OCI-LY7 (cell line): ENCODE measurements at regions not wholly inside any gene's neighbourhood (a gene's known extent, or its start where the extent isn't known, plus 50 kb on each side); places are given as distances from the start of the nearest gene placed in this dataset.

Experiments
- BruUV-seq: library from RNA; stranded (reverse); fragments of 400-500 nt; replicated peaks from 2 replicates; lab custom pipeline; 2021; lab: Mats Ljungman, UMichigan
- CTCF ChIA-PET: fragments of 300-600 bp; sonication (Branson Sonifier 250); formaldehyde crosslinking; loops from one replicate; lab custom pipeline; 2022; ENCODE audit warnings: antibody characterized with exemption; ENCODE audit not compliant: unreplicated experiment; lab: Charles Lee
- POLR2A ChIA-PET: fragments of 300-600 bp; sonication (Branson Sonifier 250); formaldehyde crosslinking; loops from one replicate; lab custom pipeline; 2022; ENCODE audit warnings: antibody characterized with exemption; lab: Charles Lee
- DNase-seq: peaks from one replicate; pipeline ENCODE4 v3.0.0-alpha.2; 2015; ENCODE audit warnings: low spot score
- H2AFZ ChIP-seq: fragments of 200-600 bp; sonication (generic), shearing (Covaris generic); 2 replicates; pipeline ENCODE4 v1.6.1; 2014; ENCODE audit warnings: mild to moderate bottlenecking, antibody characterized with exemption, low read length, moderate library complexity
- H3K27ac ChIP-seq: fragments of 200-600 bp; sonication (generic); 2 replicates; pipeline ENCODE4 v1.5.1; 2014; ENCODE audit warnings: mixed run types, low read depth, mild to moderate bottlenecking, moderate library complexity, low read length, inconsistent platforms; ENCODE audit not compliant: poor library complexity, severe bottlenecking
- H3K36me3 ChIP-seq: fragments of 200-600 bp; sonication (generic); 2 replicates; pipeline ENCODE4 v1.6.1; 2014; ENCODE audit warnings: mild to moderate bottlenecking, antibody characterized with exemption, low read length, moderate library complexity, mixed read lengths; ENCODE audit not compliant: insufficient read depth
- H3K4me1 ChIP-seq: fragments of 200-600 bp; sonication (generic); 2 replicates; pipeline ENCODE4 v1.5.1; 2014; ENCODE audit warnings: mild to moderate bottlenecking, low read length; ENCODE audit not compliant: insufficient read depth, poor library complexity, severe bottlenecking
- H3K4me2 ChIP-seq: fragments of 200-600 bp; sonication (generic); 2 replicates; pipeline ENCODE4 v1.6.1; 2014; ENCODE audit warnings: mild to moderate bottlenecking, low read length
- H3K4me3 ChIP-seq: fragments of 200-600 bp; sonication (generic); 2 replicates; pipeline ENCODE4 v1.5.1; 2014; ENCODE audit warnings: mild to moderate bottlenecking, low read depth, low read length; ENCODE audit not compliant: poor library complexity, severe bottlenecking
- H3K79me2 ChIP-seq: fragments of 200-600 bp; sonication (generic); 2 replicates; pipeline ENCODE4 v1.6.1; 2016; ENCODE audit warnings: low read depth, mild to moderate bottlenecking, low read length, moderate library complexity, mixed read lengths; ENCODE audit not compliant: insufficient read depth
- H3K9me2 ChIP-seq: fragments of 200-600 bp; sonication (generic); 2 replicates; pipeline ENCODE4 v1.6.1; 2016; ENCODE audit warnings: mild to moderate bottlenecking, low read length, mixed read lengths; ENCODE audit not compliant: insufficient read depth
- H3K9me3 ChIP-seq: fragments of 200-600 bp; sonication (generic); 2 replicates; pipeline ENCODE4 v1.6.1; 2014; ENCODE audit warnings: mild to moderate bottlenecking, mixed run types, low read length, mixed read lengths
- H4K20me1 ChIP-seq: fragments of 200-600 bp; sonication (generic); 2 replicates; pipeline ENCODE4 v1.6.1; 2014; ENCODE audit warnings: mild to moderate bottlenecking, antibody characterized with exemption, low read length, moderate library complexity, mixed read lengths; ENCODE audit not compliant: insufficient read depth
- CTCF ChIP-seq: fragments of 200-600 bp; sonication (generic); conservative IDR thresholded peaks from 2 replicates; pipeline ENCODE4 v1.5.1; 2014; ENCODE audit warnings: mild to moderate bottlenecking, antibody characterized with exemption, low read length, moderate library complexity, mixed read lengths
- EZH2phosphoT487 ChIP-seq: fragments of 200-600 bp; sonication (generic); IDR thresholded peaks from 2 replicates; pipeline ENCODE4 v1.6.1; 2018; ENCODE audit warnings: low read depth, borderline replicate concordance, mild to moderate bottlenecking, mixed run types, antibody characterized with exemption, low read length, moderate library complexity, mixed read lengths
- intact Hi-C: fragments of 100-400 bp; cut with micrococcal nuclease; formaldehyde crosslinking; loops from one replicate; pipeline ENCODE4 v1.10.0; 2022; ENCODE audit not compliant: unreplicated experiment

GRCh38 chr6:134642819-134643218 lies 307.1 kb downstream of the ALDH8A1 start:
- peaks cover 4% of the 10 kb centered on the region for H3K4me1 ChIP-seq
- no peak for TF ChIP-seq CTCF
- TF ChIP-seq EZH2phosphoT487: no peak
- H3K4me2 ChIP-seq: no peak overlapping the region
- no TSS peak for BruUV-seq
- no peaks in the 10 kb centered on the region for H3K79me2 ChIP-seq
- no peaks in the 10 kb centered on the region for H4K20me1 ChIP-seq
- intact Hi-C loops: loop anchor here (5.0 kb wide), 1 partner anchor 294 kb away; no protein-coding TSS in a partner anchor
- H2AFZ ChIP-seq: no peak overlapping the region
- no peak overlapping the region for H3K27ac ChIP-seq
- H3K9me3 ChIP-seq: no peaks in the 10 kb centered on the region
- no peaks in the 10 kb centered on the region for H3K9me2 ChIP-seq
- ChIA-PET POLR2A (interaction anchor here (0.6 kb wide), 1 partner anchor 15 kb away, joined by 4 read pairs; no protein-coding TSS in a partner anchor), CTCF (no interaction called here)
- no peaks in the 10 kb centered on the region for H3K36me3 ChIP-seq
- DNase-seq: no peak
- H3K4me3 ChIP-seq: no peak overlapping the region

- no peaks in the 10 kb centered on the region for H3K79me2 ChIP-seq
- no peak overlapping the region for H2AFZ ChIP-seq
- no peak for DNase-seq
- no peaks in the 10 kb centered on the region for H3K9me3 ChIP-seq
- ChIA-PET POLR2A (interaction anchor here (0.6 to 0.7 kb wide), 2 partner anchors 14 to 65 kb away, joined by 3 to 4 read pairs; no protein-coding TSS in a partner anchor), CTCF (no interaction called here)
- intact Hi-C loops: loop anchor here (5.0 kb wide), 1 partner anchor 295 kb away; no protein-coding TSS in a partner anchor
- TF ChIP-seq EZH2phosphoT487 (no peak), CTCF (no peak)
- no peak overlapping the region for H3K4me3 ChIP-seq
- no peaks in the 10 kb centered on the region for H3K36me3 ChIP-seq
- BruUV-seq: no TSS peak
- H3K9me2 ChIP-seq: no peaks in the 10 kb centered on the region
- no peak overlapping the region for H3K27ac ChIP-seq
- no peaks in the 10 kb centered on the region for H4K20me1 ChIP-seq
- peaks cover 9% of the 10 kb centered on the region for H3K4me1 ChIP-seq
- no peak overlapping the region for H3K4me2 ChIP-seq
These were observed 307.6 kb downstream of the ALDH8A1 start for GRCh38 chr6:134642279-134642678.

GRCh38 chr6:134640975-134641429 lies 308.9 kb downstream of the ALDH8A1 start:
- TF ChIP-seq CTCF: peak; percentile 95
- TF ChIP-seq EZH2phosphoT487: no peak
- POLR2A ChIA-PET: interaction anchor here (0.6 to 1.3 kb wide), 4 partner anchors 13 to 159 kb away, joined by 3 to 7 read pairs (median 4); no protein-coding TSS in a partner anchor

More at GRCh38 chr6:134640975-134641429, 308.9 kb downstream of the ALDH8A1 start:
- no peaks in the 10 kb centered on the region for H3K79me2 ChIP-seq
- peak overlapping the region; percentile 4; the same call in 1 of the 2 replicates for H2AFZ ChIP-seq
- no peak overlapping the region for H3K4me3 ChIP-seq
- H3K9me3 ChIP-seq: no peaks in the 10 kb centered on the region
- no TSS peak for BruUV-seq
- H3K4me1 ChIP-seq: peaks cover 21% of the 10 kb centered on the region
- no peak overlapping the region for H3K27ac ChIP-seq
- H3K4me2 ChIP-seq: no peak overlapping the region
- DNase-seq: peak; percentile 81
- H4K20me1 ChIP-seq: no peaks in the 10 kb centered on the region
- intact Hi-C loops: loop anchor here (1.0 to 5.0 kb wide), 4 partner anchors 241 to 485 kb away; no protein-coding TSS in a partner anchor
- no peaks in the 10 kb centered on the region for H3K36me3 ChIP-seq
- no peaks in the 10 kb centered on the region for H3K9me2 ChIP-seq
- CTCF ChIA-PET: interaction anchor here (1.1 to 1.5 kb wide), 4 partner anchors 13 to 467 kb away, joined by 3 to 5 read pairs (median 4); no protein-coding TSS in a partner anchor
